Stimulated activated naive B cell treated with anti-CD40 and anti-IgM and Interleukin-4, amounts not matched to agents 10 μg/mL and 1 μg/mL and 100 μg/mL, for 72 hours (primary cell): ENCODE measurements at regions not wholly inside any gene's neighbourhood (a gene's known extent, or its start where the extent isn't known, plus 50 kb on each side); places are given as distances from the start of the nearest gene placed in this dataset.

Experiments used
- ATAC-seq, 2 donors: fragments of 150-1000 bp; cut with Tn5 transposase; replicated peaks; 2 replicates each; pipeline ENCODE4 v1.10.0; 2021; ENCODE audit warnings: moderate library complexity in 1 of 2
- DNase-seq: peaks from one replicate; pipeline ENCODE4 v3.0.0; 2021
- H3K27ac Mint-ChIP-seq: one replicate; pipeline ENCODE4 v1.8.0; 2022; ENCODE audit warnings: mild to moderate bottlenecking, mixed read lengths
- H3K27me3 Mint-ChIP-seq, 2 donors: one replicate each; pipeline ENCODE4 v1.8.0; 2022; ENCODE audit warnings: mixed read lengths in 2 of 2
- H3K36me3 Mint-ChIP-seq, 2 donors: one replicate each; pipeline ENCODE4 v1.8.0; 2022; ENCODE audit warnings: mixed read lengths in 2 of 2, mild to moderate bottlenecking in 1 of 2
- H3K4me1 Mint-ChIP-seq, 2 donors: one replicate each; pipeline ENCODE4 v1.8.0; 2022; ENCODE audit warnings: mixed read lengths in 2 of 2, mild to moderate bottlenecking in 1 of 2
- H3K4me3 Mint-ChIP-seq, 2 donors: one replicate each; pipeline ENCODE4 v1.8.0; 2022; ENCODE audit warnings: mild to moderate bottlenecking in 2 of 2, mixed read lengths in 2 of 2, moderate library complexity in 1 of 2
- H3K9me3 Mint-ChIP-seq, 2 donors: one replicate each; pipeline ENCODE4 v1.8.0; 2022; ENCODE audit warnings: mixed read lengths in 2 of 2, mild to moderate bottlenecking in 1 of 2

DNA sequence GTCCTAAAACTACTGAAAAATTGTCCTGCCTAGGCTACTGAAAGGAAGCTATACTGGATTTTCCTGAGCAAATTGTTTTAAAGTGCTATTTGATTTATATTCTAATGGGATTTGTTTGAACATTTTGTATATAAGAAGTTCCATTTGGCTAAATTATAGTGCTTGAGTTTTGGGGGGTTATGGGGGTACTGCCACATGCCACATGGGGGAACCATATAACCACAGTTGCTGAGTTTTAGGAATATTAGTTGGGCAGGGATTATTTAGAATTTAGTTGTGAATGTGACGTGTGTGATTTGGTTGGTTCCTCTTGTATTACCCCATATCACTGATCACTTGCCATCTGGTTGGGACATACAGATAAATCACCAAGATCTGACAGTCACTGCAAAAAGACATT is 224.5 kb upstream of the TAPT1 start:
- Mint-ChIP-seq H3K4me1 (no peaks in the 10 kb centered on the region), H3K9me3 (no peaks in the 10 kb centered on the region), H3K4me3 (no peak overlapping the region), H3K36me3 (no peaks in the 10 kb centered on the region), H3K27me3 (no peaks in the 10 kb centered on the region), H3K27ac (no peak overlapping the region)
- DNase-seq (no peak), ATAC-seq (no peak)

DNA sequence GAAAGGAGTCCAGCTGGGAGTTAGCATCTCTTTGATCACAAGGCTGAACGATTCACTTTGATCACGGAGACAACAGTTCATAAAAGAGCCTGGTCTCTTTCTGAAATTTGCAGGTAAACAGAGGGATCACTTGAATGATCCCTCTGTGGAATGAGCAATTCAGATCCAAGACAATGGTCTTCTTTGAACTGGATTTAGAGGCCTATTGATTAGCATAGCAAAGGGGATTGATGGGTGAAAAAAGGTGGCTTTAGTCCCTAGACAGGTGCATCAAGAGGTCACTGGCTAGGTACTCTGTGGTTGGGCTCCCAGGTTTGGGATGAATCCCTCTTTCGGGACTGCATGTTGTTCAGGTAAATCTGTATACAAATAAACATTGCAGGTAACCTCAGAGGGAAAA is 223.8 kb upstream of the TAPT1 start:
- Mint-ChIP-seq H3K4me1 (no peaks in the 10 kb centered on the region), H3K27me3 (no peaks in the 10 kb centered on the region), H3K36me3 (no peaks in the 10 kb centered on the region), H3K4me3 (no peak overlapping the region), H3K9me3 (no peaks in the 10 kb centered on the region), H3K27ac (no peak overlapping the region)
- DNase-seq: no peak
- no peak for ATAC-seq

DNA sequence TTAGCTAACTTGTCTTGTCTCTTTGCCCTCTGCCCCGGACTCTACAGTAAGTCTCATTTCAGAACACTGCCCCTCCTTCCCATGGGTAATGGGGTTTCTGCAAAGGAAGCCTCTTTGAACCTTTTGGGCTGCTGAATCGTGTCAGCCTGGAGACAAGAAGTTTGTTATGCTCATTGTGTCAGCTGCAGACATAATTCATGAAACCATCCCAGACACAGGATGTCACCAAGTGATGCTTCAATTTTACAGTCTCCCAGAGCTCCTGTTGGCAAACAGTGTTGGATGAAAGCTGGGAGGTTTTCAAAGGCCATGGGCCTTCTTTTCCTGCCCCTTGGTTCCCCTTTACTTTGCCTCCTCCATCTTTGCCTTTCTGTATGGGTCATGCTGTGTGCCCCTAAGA is 223.1 kb upstream of the TAPT1 start:
- ATAC-seq: no peak

DNA sequence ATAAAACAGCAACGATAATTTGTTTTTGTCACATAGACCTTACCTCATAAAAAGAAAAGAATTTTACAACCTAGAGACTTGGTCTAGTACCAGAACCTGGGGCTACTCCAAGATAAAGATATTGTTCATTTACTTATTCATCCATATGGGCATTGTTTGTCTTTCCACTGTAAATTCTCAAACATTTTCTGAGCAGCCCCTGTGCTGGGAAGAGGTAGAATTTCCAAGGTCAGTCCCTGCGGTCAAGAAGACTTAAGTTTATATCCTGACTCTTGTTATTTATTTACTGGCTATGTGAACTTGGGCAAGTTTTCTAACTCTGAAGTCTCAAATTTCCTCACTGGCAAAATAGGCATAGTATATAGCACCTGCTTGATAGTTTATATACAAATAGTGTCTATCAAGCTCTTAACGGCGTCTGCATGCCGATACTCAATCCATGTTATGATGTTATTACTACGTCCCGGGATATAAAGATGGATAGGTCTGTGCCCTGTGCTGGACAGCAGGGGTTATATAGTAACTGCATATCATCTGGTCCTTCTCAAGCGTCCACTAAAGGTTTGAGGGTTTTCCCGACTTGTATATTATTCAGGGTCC is 222.1 kb upstream of the TAPT1 start:
- no peak for ATAC-seq
- peaks cover 0 to 6% of the 10 kb centered on the region in 2 donors for H3K27me3 Mint-ChIP-seq
- no peak overlapping the region for H3K27ac Mint-ChIP-seq
- no peak for DNase-seq
- no peak overlapping the region for H3K4me3 Mint-ChIP-seq
- H3K4me1 Mint-ChIP-seq: no peaks in the 10 kb centered on the region
- H3K9me3 Mint-ChIP-seq: no peaks in the 10 kb centered on the region
- H3K36me3 Mint-ChIP-seq: no peaks in the 10 kb centered on the region

More for the DNA sequence above, 223.1 kb upstream of the TAPT1 start:
- Mint-ChIP-seq H3K27me3 (no peaks in the 10 kb centered on the region), H3K4me1 (no peaks in the 10 kb centered on the region), H3K9me3 (no peaks in the 10 kb centered on the region), H3K27ac (no peak overlapping the region), H3K4me3 (no peak overlapping the region), H3K36me3 (no peaks in the 10 kb centered on the region)
- no peak for DNase-seq

DNA sequence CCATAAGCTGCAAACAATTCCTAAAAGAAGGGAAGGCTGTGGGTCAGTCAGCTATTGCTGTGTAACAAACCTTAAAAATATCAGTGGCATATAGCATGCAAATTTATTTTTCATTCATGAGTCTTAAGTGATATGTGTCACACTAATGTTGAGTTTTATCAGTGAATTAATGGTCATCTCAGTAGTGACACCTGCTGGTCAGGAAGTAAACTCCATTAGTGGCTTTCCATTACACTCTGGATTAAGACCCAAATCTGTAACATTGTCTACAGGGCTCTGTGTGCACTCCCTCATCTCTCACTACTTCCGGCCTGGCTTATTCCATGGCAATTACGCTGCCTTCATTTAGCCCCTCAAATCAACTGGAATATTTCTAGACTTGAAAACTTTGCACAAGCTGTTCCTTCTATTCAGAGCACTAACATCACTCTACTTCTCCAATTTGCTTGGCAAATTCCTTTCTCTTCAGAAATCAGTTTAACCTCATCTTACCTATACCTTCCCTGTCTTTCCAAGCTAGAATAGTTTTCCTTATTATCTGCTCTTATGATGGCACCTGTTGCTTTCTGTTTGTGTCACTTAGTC is 217.3 kb upstream of the TAPT1 start:
- Mint-ChIP-seq H3K27me3 (peaks cover 0 to 6% of the 10 kb centered on the region in 2 donors), H3K36me3 (no peaks in the 10 kb centered on the region), H3K9me3 (peaks cover 3 to 4% of the 10 kb centered on the region in 2 donors), H3K4me1 (peaks cover 4 to 7% of the 10 kb centered on the region in 2 donors), H3K27ac (no peak overlapping the region), H3K4me3 (no peak overlapping the region)
- DNase-seq: no peak
- ATAC-seq: peak; percentile 71 to 72

DNA sequence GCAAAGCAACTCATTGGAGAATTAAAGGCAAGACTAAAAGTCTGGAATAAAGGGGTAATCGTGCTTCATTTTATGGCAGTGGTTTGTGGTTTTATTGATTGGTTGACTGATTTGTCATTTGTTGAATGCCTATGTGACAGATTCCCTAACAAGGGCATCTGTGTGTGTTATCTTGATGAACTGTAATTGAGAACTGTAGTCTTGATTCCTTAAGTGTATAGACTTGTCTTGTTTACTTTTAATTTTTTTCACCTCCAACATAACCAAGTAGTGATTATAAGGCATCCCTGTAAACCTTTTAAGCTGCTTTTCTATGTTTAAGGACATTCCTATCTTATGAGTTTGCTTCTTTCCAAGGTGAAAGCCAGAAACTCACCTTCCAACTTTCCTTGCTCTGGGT is 216.0 kb upstream of the TAPT1 start:
- Mint-ChIP-seq H3K9me3 (peaks cover 7 to 10% of the 10 kb centered on the region in 2 donors), H3K4me3 (no peak overlapping the region), H3K27ac (no peak overlapping the region), H3K27me3 (peaks cover 0 to 6% of the 10 kb centered on the region in 2 donors), H3K36me3 (no peaks in the 10 kb centered on the region), H3K4me1 (peaks cover 4 to 7% of the 10 kb centered on the region in 2 donors)
- ATAC-seq (no peak), DNase-seq (no peak)

DNA sequence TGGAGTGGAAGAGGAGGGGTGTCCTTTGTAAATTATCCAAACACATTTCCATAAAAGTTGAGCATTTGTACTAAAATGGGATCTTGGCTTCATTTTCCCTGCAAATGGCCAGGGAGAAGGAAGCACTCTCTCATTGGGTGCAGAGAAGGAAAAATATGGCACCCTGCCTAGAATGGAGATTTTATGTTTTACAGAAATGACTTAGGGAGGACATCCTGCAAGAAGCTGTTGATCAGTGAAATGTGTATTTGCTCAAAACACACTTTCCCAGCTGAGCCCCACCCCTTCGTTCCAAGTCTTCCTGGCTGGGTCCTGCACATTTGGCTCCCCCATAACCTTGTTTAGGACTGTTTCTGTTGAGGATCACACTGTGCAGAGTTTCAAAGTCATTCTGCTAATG is 213.5 kb upstream of the TAPT1 start:
- Mint-ChIP-seq H3K4me1 (peaks cover 4 to 7% of the 10 kb centered on the region in 2 donors), H3K36me3 (no peaks in the 10 kb centered on the region), H3K27ac (no peak overlapping the region), H3K4me3 (no peak overlapping the region), H3K9me3 (peaks cover 9 to 10% of the 10 kb centered on the region in 2 donors), H3K27me3 (peaks cover 0 to 6% of the 10 kb centered on the region in 2 donors)
- DNase-seq (no peak), ATAC-seq (no peak)

DNA sequence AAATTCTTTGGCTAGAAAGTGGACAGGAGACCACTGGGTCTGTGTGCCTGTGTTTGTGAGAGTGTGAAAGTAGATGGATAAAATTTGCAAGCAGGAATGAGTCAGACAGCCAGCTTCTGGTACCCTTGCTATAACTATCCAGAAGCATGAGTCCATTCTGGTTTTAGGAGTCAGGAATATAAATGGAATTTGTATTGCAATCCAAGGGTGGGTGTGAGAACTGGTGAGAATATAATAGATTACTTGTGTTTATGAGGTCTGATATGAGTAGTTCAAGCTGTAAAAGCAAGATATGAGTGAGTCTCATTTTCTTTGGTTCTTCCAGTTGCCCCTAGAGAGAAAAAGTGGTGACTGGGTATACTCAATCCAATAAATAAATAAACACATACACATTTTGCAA is 212.7 kb upstream of the TAPT1 start:
- Mint-ChIP-seq H3K27me3 (peaks cover 0 to 4% of the 10 kb centered on the region in 2 donors), H3K27ac (no peak overlapping the region), H3K4me3 (no peak overlapping the region), H3K9me3 (peaks cover 10 to 11% of the 10 kb centered on the region in 2 donors), H3K4me1 (peaks cover 4 to 7% of the 10 kb centered on the region in 2 donors), H3K36me3 (no peaks in the 10 kb centered on the region)
- ATAC-seq (no peak), DNase-seq (no peak)

DNA sequence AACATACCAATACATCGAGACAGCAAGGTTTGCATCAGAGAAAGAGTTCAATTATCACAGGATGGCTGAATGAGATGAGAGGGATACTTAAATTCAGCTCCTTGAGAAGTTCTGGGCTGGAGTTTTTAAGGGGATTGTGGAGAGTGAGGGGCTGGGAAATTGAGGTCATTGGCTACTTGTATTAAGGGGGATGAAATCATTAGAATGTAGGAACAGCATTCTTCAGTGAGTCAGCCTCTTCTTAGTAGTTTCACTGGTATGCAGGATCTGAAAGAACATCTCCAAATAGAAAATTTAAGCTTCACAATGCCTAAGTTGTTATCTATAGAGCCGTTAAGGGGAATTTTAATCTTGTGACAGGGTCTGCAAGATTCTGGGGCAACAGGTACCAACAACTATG is 211.6 kb upstream of the TAPT1 start:
- H3K4me1 Mint-ChIP-seq: peaks cover 4 to 7% of the 10 kb centered on the region in 2 donors
- no peak for ATAC-seq
- peaks cover 10 to 11% of the 10 kb centered on the region in 2 donors for H3K9me3 Mint-ChIP-seq
- DNase-seq: no peak
- no peaks in the 10 kb centered on the region for H3K36me3 Mint-ChIP-seq
- no peak overlapping the region for H3K4me3 Mint-ChIP-seq
- H3K27ac Mint-ChIP-seq: no peak overlapping the region
- H3K27me3 Mint-ChIP-seq: no peaks in the 10 kb centered on the region

DNA sequence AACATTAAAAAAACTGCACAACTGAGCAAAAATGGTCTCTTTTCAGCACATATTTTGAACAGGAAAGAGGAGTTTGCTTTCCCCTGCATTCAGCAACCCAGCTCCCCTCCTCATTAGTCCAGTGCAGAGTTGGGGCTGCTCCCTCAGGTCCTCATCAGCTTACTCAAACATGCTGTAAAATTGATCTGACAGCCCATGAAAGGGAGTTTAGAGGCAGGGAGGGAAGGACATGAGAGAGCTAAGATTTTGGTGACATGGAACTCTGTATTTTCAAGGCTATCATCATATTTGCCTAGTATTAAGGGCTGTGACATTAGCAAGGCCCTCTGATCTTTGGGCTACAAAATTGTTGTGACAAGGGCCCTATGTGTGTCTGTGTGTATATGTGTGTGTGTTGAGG is 205.6 kb upstream of the TAPT1 start:
- H3K27ac Mint-ChIP-seq: no peak overlapping the region
- no peaks in the 10 kb centered on the region for H3K4me1 Mint-ChIP-seq
- DNase-seq: no peak
- H3K27me3 Mint-ChIP-seq: peaks cover 0 to 8% of the 10 kb centered on the region in 2 donors
- no peak overlapping the region for H3K4me3 Mint-ChIP-seq
- ATAC-seq: no peak
- peaks cover 0 to 6% of the 10 kb centered on the region in 2 donors for H3K9me3 Mint-ChIP-seq
- no peaks in the 10 kb centered on the region for H3K36me3 Mint-ChIP-seq

DNA sequence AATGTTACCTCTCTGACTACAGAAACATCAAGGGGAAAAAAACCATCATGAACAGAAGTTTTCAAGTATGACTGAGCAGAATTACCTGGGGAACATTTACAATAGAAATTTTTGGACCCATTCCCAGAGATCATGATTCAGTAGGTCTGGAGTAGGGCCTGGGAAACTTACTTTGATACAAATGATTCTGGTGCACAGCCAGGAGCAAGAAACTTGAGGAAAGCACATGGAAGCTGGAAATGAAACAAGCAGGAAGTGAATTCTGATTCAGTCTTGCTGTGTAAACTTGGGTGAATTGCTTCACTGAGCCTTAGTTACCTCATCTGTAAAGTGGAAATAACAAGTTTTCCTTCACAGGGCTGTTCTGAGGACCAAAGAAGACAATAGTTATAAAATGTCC is 192.5 kb upstream of the TAPT1 start:
- H3K4me1 Mint-ChIP-seq: peaks cover 4 to 9% of the 10 kb centered on the region in 2 donors
- peaks cover 4 to 11% of the 10 kb centered on the region in 2 donors for H3K9me3 Mint-ChIP-seq
- H3K27me3 Mint-ChIP-seq: peaks cover 1 to 2% of the 10 kb centered on the region in 2 donors
- H3K27ac Mint-ChIP-seq: no peak overlapping the region
- H3K4me3 Mint-ChIP-seq: no peak overlapping the region
- no peaks in the 10 kb centered on the region for H3K36me3 Mint-ChIP-seq
- no peak for ATAC-seq
- DNase-seq: no peak

DNA sequence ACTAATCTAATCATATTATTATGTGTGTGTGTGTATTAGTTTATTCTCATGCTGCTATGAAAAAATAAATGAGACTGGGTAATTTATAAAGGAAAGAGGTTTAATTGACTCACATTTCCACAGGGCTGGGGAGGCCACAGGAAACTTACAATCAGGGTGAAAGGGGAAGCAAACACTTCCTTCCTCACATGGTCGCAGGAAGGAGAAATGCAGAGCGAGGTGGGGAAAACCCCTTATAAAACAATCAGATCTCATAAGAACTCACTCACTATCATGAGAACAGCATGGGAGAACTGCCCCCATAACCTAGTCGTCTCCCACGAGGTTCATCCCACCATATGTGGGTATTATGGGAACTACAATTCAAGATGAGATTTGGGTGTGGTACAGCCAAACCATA is 190.9 kb upstream of the TAPT1 start:
- H3K36me3 Mint-ChIP-seq: no peaks in the 10 kb centered on the region
- H3K9me3 Mint-ChIP-seq: peaks cover 4 to 11% of the 10 kb centered on the region in 2 donors
- peaks cover 3 to 5% of the 10 kb centered on the region in 2 donors for H3K27me3 Mint-ChIP-seq
- H3K4me3 Mint-ChIP-seq: no peak overlapping the region
- peaks cover 4 to 9% of the 10 kb centered on the region in 2 donors for H3K4me1 Mint-ChIP-seq
- peak; percentile 34 to 51 for ATAC-seq
- DNase-seq: no peak
- no peak overlapping the region for H3K27ac Mint-ChIP-seq

DNA sequence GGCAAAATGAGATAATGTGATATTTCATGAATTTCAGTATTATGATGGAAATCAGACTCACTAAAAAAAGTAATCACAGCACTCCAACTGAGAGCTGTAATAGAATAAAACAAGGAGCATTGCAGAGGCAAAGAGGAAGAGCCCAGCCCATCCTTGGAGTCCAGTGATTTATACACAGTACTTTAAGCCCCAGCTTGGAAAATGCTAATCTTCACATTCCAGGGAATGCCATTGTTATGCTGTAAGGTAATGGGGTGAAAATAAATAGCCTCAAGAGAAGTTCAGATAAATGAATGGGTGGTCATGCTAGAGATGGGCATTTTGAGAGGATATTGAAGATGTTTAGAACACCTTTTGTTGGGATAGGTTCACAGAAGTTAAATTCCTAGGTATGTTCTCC is 190.3 kb upstream of the TAPT1 start:
- Mint-ChIP-seq H3K4me3 (no peak overlapping the region), H3K4me1 (peaks cover 4 to 9% of the 10 kb centered on the region in 2 donors), H3K27ac (no peak overlapping the region), H3K27me3 (peaks cover 3 to 5% of the 10 kb centered on the region in 2 donors), H3K36me3 (no peaks in the 10 kb centered on the region), H3K9me3 (peaks cover 4 to 11% of the 10 kb centered on the region in 2 donors)
- ATAC-seq (no peak), DNase-seq (no peak)

DNA sequence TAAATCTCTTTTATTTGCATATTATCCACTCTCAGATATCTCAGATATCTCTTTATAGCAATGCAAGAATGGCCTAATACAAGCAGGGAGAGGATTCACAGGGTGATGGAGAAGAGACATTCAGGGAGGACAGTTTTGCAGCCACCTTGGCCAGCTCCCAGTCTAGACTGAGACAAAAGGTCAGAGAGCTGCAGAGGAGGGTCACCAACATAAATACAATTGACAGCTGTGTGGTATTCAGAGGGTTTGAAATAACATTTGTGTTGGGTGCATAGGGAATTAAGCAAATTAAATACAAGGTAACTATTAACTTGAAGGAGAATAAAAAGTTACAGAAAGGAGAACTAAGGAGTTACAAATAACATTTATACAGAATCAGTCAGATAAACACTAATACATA is 189.5 kb upstream of the TAPT1 start:
- Mint-ChIP-seq H3K4me1 (peaks cover 4 to 9% of the 10 kb centered on the region in 2 donors), H3K4me3 (no peak overlapping the region), H3K27ac (no peak overlapping the region), H3K9me3 (peaks cover 4 to 11% of the 10 kb centered on the region in 2 donors), H3K36me3 (no peaks in the 10 kb centered on the region), H3K27me3 (peaks cover 4 to 7% of the 10 kb centered on the region in 2 donors)
- DNase-seq (no peak), ATAC-seq (no peak)

DNA sequence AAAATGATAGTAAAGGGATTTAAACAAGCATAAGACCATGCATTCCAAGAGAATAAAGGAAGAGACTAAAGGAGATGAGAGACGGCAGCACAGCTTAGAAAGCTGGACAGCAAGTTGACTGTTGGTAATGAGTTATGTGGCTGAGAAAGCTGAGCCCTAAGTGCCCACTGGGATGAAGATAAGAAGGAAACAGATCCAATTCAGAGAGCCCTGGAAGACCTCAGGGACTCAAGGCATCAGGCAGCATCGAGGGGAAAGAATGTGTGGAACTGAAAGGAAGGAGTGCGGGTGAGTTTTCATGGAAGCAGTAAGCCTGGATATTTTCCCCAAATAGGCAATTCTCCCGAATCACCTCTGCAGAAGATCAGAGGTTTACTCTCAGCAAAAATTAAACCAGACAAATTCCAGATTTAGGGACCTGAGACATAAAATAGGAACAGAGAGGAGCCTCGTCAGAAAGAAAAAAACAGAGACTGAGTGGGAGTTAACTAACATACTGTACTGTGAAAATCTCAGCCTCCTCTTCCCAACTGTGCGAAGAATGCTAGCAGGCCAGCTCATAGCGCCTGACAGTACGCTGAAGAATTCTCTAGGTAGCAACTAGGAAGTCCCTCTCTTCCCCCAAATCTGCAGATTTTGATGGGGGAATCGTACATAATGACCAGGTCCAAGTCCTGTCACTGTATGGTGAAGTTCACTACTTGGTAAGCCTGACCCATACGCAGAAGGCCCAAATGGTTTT is 187.7 kb upstream of the TAPT1 start:
- peaks cover 10 to 15% of the 10 kb centered on the region in 2 donors for H3K27me3 Mint-ChIP-seq
- H3K36me3 Mint-ChIP-seq: no peaks in the 10 kb centered on the region
- H3K4me1 Mint-ChIP-seq: peaks cover 4 to 9% of the 10 kb centered on the region in 2 donors
- ATAC-seq (no peak), DNase-seq (no peak)
- no peak overlapping the region for H3K4me3 Mint-ChIP-seq
- H3K27ac Mint-ChIP-seq: no peak overlapping the region
- peaks cover 4 to 11% of the 10 kb centered on the region in 2 donors for H3K9me3 Mint-ChIP-seq
